SU-DHL-6 (cell line): ENCODE measurements at regions not wholly inside any gene's neighbourhood (a gene's known extent, or its start where the extent isn't known, plus 50 kb on each side); places are given as distances from the start of the nearest gene placed in this dataset.

ENCODE experiments used
- H2AFZ ChIP-seq: fragments of 200-600 bp; sonication (generic); 2 replicates; pipeline ENCODE4 v1.6.1; 2014; ENCODE audit warnings: low read depth, mild to moderate bottlenecking, moderate library complexity, mixed read lengths, antibody characterized with exemption, low read length; ENCODE audit not compliant: severe bottlenecking
- H3F3A ChIP-seq: fragments of 200-600 bp; shearing (Covaris generic); 2 replicates; pipeline ENCODE4 v1.6.0; 2016; ENCODE audit warnings: antibody characterized with exemption, mild to moderate bottlenecking; ENCODE audit not compliant: insufficient read depth
- H3K27ac ChIP-seq: fragments of 200-600 bp; sonication (generic); 2 replicates; pipeline ENCODE4 v1.5.1; 2016; ENCODE audit warnings: low read depth, mild to moderate bottlenecking, low read length, moderate library complexity, mixed read lengths
- H3K27me3 ChIP-seq: fragments of 200-600 bp; sonication (generic), shearing (Covaris generic); 2 replicates; pipeline ENCODE4 v1.6.0; 2014; ENCODE audit warnings: mild to moderate bottlenecking, low read length
- H3K36me3 ChIP-seq: fragments of 200-600 bp; sonication (generic); 2 replicates; pipeline ENCODE4 v1.6.1; 2014; ENCODE audit warnings: mild to moderate bottlenecking, low read length, mixed read lengths
- H3K4me2 ChIP-seq: fragments of 300-600, 200-600 bp; shearing (Covaris generic), sonication (generic); 2 replicates; pipeline ENCODE4 v1.6.0; 2014; ENCODE audit warnings: low read length, low read depth, mild to moderate bottlenecking; ENCODE audit not compliant: poor library complexity, severe bottlenecking
- H3K4me3 ChIP-seq: fragments of 200-600 bp; sonication (generic); 2 replicates; pipeline ENCODE4 v1.5.1; 2014; ENCODE audit warnings: antibody characterized with exemption, low read length, mild to moderate bottlenecking, mixed read lengths; ENCODE audit not compliant: insufficient read depth, poor library complexity, severe bottlenecking
- H3K79me2 ChIP-seq: fragments of 200-600 bp; sonication (generic); 2 replicates; pipeline ENCODE4 v1.6.1; 2014; ENCODE audit warnings: mild to moderate bottlenecking, low read length, moderate library complexity; ENCODE audit not compliant: insufficient read depth
- H3K9ac ChIP-seq: fragments of 200-600 bp; sonication (generic); 2 replicates; pipeline ENCODE4 v1.7.0; 2014; ENCODE audit warnings: mild to moderate bottlenecking, low read length
- H3K9me2 ChIP-seq: fragments of 200-600 bp; sonication (generic); replicated peaks from 2 replicates; pipeline ENCODE4 v1.6.1; 2014; ENCODE audit warnings: low read length; ENCODE audit not compliant: insufficient read depth
- H3K9me3 ChIP-seq: fragments of 200-600 bp; sonication (generic); 2 replicates; pipeline ENCODE4 v1.6.1; 2014; ENCODE audit warnings: low read length, mixed read lengths; ENCODE audit not compliant: insufficient read depth
- H4K20me1 ChIP-seq: fragments of 200-600 bp; sonication (generic); 2 replicates; pipeline ENCODE4 v1.6.1; 2014; ENCODE audit warnings: low read depth, mild to moderate bottlenecking, antibody characterized with exemption, low read length, moderate library complexity, mixed read lengths
- EZH2phosphoT487 ChIP-seq: fragments of 200-600 bp; sonication (generic), shearing (Covaris generic); conservative IDR thresholded peaks from 2 replicates; pipeline ENCODE4 v1.6.1; 2018; ENCODE audit warnings: mild to moderate bottlenecking, antibody characterized with exemption, low read length, moderate library complexity, mixed read lengths
- TF ChIP-seq, protein P1 (sequence below): fragments of 200-600 bp; sonication (generic); IDR thresholded peaks from one replicate; pipeline ENCODE4 v1.5.1; 2017; ENCODE audit warnings: antibody characterized with exemption, mild to moderate bottlenecking, low read length, moderate library complexity; ENCODE audit not compliant: insufficient read depth, poor library complexity, severe bottlenecking

DNA sequence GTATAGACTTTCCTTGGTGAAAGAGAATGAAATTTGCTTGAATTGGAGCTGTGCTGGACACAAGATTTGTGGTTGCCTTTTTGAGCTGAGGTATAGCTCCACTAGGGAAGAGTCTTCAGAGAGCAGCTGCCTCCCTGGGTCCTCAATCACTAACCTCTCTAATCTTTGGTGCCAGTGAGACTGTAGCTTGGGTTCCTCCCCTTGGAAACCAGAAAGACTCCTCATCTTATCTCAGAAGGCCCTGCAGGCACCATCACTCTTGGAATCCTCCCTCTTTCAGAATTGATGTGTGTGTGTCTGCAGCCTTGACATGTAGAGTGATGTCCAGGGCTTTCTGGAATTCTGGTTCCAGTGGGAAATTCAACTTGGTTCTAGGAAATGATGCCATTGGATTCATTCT, 426.5 kb downstream of the RPS24 start:
- no peaks in the 10 kb centered on the region for H3K27me3 ChIP-seq
- TF ChIP-seq, protein P1, sequence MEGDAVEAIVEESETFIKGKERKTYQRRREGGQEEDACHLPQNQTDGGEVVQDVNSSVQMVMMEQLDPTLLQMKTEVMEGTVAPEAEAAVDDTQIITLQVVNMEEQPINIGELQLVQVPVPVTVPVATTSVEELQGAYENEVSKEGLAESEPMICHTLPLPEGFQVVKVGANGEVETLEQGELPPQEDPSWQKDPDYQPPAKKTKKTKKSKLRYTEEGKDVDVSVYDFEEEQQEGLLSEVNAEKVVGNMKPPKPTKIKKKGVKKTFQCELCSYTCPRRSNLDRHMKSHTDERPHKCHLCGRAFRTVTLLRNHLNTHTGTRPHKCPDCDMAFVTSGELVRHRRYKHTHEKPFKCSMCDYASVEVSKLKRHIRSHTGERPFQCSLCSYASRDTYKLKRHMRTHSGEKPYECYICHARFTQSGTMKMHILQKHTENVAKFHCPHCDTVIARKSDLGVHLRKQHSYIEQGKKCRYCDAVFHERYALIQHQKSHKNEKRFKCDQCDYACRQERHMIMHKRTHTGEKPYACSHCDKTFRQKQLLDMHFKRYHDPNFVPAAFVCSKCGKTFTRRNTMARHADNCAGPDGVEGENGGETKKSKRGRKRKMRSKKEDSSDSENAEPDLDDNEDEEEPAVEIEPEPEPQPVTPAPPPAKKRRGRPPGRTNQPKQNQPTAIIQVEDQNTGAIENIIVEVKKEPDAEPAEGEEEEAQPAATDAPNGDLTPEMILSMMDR, result no peak
- no peak for TF ChIP-seq EZH2phosphoT487
- H3K9ac ChIP-seq, result no peak overlapping the region
- H3K79me2 ChIP-seq, result no peaks in the 10 kb centered on the region
- no peak overlapping the region for H2AFZ ChIP-seq
- H3K27ac ChIP-seq, result no peak overlapping the region
- no peak overlapping the region for H3K4me2 ChIP-seq
- no peaks in the 10 kb centered on the region for H4K20me1 ChIP-seq
- H3K9me3 ChIP-seq, result no peaks in the 10 kb centered on the region
- no peaks in the 10 kb centered on the region for H3F3A ChIP-seq
- no peaks in the 10 kb centered on the region for H3K36me3 ChIP-seq
- no peaks in the 10 kb centered on the region for H3K9me2 ChIP-seq
- H3K4me3 ChIP-seq, result no peak overlapping the region

DNA sequence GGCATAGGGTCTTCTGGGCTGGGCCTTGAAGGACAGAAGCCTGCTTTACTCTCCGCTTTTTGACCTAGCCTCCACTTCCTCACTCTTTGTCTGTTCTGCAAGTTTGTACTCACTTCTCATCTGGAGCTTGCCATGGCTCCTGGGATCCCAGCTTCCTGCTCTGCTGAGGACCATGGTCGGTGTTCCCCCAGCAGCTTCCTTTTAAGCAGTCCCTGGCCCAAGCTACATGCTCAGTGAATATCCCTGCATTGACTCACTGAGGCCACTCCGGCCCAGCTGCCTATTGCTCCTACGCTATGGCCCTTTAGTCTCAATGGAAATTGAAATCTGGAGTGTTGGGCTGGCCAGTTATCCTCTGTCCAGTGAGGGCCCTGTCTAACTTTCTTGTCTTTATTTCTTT, 427.7 kb downstream of the RPS24 start:
- no peak overlapping the region for H3K9ac ChIP-seq
- H3K27me3 ChIP-seq, result no peaks in the 10 kb centered on the region
- no peaks in the 10 kb centered on the region for H3K36me3 ChIP-seq
- no peak overlapping the region for H3K4me3 ChIP-seq
- no peaks in the 10 kb centered on the region for H3K9me3 ChIP-seq
- TF ChIP-seq EZH2phosphoT487, result no peak
- TF ChIP-seq, protein P1, result no peak
- H3K79me2 ChIP-seq, result no peaks in the 10 kb centered on the region
- H3K27ac ChIP-seq, result no peak overlapping the region
- no peak overlapping the region for H2AFZ ChIP-seq
- H3K9me2 ChIP-seq, result no peaks in the 10 kb centered on the region
- no peaks in the 10 kb centered on the region for H3F3A ChIP-seq
- H4K20me1 ChIP-seq, result no peaks in the 10 kb centered on the region
- no peak overlapping the region for H3K4me2 ChIP-seq

DNA sequence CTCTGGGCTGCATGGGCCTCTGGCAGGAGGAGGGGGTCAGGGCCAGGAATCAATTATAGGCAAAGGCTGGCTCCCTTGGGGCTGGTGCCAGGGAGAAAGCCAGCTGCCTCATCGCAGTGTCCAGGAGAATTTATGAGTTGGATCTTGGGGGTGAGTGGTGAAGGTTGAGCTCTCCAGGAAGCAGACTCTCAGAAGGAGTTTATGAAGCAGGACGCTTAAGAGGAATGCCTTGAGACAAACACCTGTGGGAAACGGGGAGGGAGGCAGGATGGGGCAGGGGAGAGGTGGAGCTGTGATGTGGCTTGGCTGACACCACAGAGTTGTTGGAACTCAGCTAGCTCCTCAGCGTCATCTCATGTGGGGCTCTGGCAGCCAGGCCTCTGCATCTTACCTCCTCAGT, 428.5 kb downstream of the RPS24 start:
- Histone ChIP-seq H3K4me3 (no peak overlapping the region), H2AFZ (no peak overlapping the region), H3K27ac (no peak overlapping the region), H3K36me3 (no peaks in the 10 kb centered on the region), H3K4me2 (no peak overlapping the region), H3K79me2 (no peaks in the 10 kb centered on the region), H3F3A (no peaks in the 10 kb centered on the region), H3K27me3 (no peaks in the 10 kb centered on the region), H4K20me1 (no peaks in the 10 kb centered on the region), H3K9ac (no peak overlapping the region), H3K9me3 (no peaks in the 10 kb centered on the region), H3K9me2 (no peaks in the 10 kb centered on the region)
- no peak for TF ChIP-seq EZH2phosphoT487

DNA sequence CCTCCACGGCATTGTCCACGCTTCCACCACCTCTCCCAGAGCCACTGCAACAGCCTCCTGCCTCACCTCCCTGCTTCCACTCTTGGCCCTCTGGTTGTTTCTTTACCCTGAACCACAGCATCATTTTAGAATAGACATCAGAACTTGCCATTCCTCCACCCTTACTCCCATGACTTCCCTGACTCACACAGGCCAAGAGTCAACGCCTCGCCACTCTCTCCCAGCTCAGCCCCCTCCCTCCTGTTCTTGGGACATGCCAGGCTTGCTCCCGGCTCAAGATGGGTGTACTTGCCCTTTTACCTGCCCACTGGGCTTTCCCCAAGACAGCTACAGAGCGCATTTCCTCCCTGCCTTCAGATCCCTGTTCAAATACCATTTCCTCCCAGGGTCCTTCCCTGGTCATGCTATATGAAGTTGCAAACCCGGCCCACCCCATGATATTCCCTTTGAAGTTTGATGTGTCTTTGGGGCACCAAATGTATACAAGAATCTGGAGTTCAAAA, 429.1 kb downstream of the RPS24 start:
- Histone ChIP-seq H4K20me1 (no peaks in the 10 kb centered on the region), H3K36me3 (no peaks in the 10 kb centered on the region), H3K9me3 (no peaks in the 10 kb centered on the region), H3K9me2 (no peaks in the 10 kb centered on the region), H3K79me2 (no peaks in the 10 kb centered on the region), H3K4me2 (no peak overlapping the region), H2AFZ (no peak overlapping the region), H3K27ac (no peak overlapping the region), H3F3A (no peaks in the 10 kb centered on the region), H3K27me3 (no peaks in the 10 kb centered on the region), H3K4me3 (no peak overlapping the region), H3K9ac (no peak overlapping the region)
- TF ChIP-seq EZH2phosphoT487, result no peak
- TF ChIP-seq, protein P1, result no peak
